Lower leg skin (tissue), 4 donors: ENCODE measurements at regions not wholly inside any gene's neighbourhood (a gene's known extent, or its start where the extent isn't known, plus 50 kb on each side); places are given as distances from the start of the nearest gene placed in this dataset.

ENCODE experiments used
- DNase-seq, 2 donors: peaks; one replicate each; pipeline ENCODE4 v3.0.0-alpha.2; 2019; ENCODE audit warnings: low spot score in 2 of 2
- H3K4me3 ChIP-seq: fragments of 200-600 bp; sonication (generic); 2 replicates; pipeline ENCODE4 v1.5.1; 2017; ENCODE audit warnings: mild to moderate bottlenecking, low read depth; ENCODE audit not compliant: poor library complexity, severe bottlenecking
- POLR2A ChIP-seq, 2 donors: fragments of 450-650 bp; IDR thresholded peaks; one replicate each; pipeline ENCODE4 v1.6.1; 2016 to 2017; ENCODE audit warnings: antibody characterized with exemption in 2 of 2, mild to moderate bottlenecking in 1 of 2, moderate library complexity in 1 of 2
- WGBS, 2 donors: methylation state at CpG; one replicate each; pipeline ENCODE4 v1.1.5; 2018; 5-methylcytosine and 5-hydroxymethylcytosine counted together
- intact Hi-C: fragments of 100-400 bp; cut with DNase I; formaldehyde crosslinking; loops from one replicate; pipeline ENCODE4 v1.15.0; 2023; ENCODE audit warnings: low total_unique reads
- TF ChIP-seq, protein P1 (sequence below), 3 donors: fragments of 450-650 bp; IDR thresholded peaks; one replicate each; pipeline ENCODE4 v1.5.1; 2016; ENCODE audit warnings: antibody characterized with exemption in 3 of 3, mild to moderate bottlenecking in 3 of 3, moderate library complexity in 2 of 3

DNA sequence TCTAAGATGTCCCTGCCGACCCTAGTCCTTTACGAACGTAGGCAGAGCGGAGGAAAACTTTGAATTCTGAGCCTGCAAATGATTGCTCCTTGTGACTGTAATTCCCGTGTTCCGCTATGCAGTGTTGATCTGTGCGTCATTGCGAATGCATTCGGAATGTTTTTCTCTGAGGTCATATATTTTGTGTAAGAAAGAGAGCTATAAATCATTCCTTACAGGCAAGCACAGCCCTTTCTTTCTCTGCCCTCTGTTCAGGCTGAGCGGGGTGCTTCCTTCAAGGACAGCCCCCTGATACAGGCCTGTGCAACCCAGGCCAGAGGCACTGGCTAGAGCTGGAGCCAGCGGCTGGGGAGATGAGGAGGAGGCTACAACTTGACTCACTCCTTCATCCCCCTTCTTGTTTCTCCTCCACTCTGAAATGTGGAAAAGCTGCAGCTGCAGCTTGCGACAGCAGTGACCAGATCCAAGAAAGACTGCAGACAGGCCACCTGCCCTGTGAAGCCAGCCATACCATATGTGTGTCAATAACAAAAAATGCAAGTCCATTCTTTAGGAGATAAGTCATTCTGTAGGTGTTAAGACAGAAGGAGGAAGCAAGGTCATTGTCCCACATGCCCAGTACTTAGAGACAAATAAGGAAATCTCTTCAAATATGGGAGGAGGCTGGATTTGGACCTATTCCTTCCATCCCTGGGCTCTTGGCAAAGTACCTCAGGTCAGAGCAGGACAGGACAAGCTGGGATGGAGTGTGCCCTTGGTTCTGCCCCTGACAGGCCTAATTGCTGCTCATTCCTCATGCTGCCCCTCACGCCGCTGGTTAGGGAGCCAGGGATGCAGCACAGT, 345.7 kb upstream of the WWC1 start:
- WGBS, 2 donors, result 74 to 80% methylated on average over 14 of the region's 14 CpGs
- intact Hi-C loops, result no loop called here
- no peak for DNase-seq
- H3K4me3 ChIP-seq, result no peak overlapping the region
- TF ChIP-seq, protein P1, sequence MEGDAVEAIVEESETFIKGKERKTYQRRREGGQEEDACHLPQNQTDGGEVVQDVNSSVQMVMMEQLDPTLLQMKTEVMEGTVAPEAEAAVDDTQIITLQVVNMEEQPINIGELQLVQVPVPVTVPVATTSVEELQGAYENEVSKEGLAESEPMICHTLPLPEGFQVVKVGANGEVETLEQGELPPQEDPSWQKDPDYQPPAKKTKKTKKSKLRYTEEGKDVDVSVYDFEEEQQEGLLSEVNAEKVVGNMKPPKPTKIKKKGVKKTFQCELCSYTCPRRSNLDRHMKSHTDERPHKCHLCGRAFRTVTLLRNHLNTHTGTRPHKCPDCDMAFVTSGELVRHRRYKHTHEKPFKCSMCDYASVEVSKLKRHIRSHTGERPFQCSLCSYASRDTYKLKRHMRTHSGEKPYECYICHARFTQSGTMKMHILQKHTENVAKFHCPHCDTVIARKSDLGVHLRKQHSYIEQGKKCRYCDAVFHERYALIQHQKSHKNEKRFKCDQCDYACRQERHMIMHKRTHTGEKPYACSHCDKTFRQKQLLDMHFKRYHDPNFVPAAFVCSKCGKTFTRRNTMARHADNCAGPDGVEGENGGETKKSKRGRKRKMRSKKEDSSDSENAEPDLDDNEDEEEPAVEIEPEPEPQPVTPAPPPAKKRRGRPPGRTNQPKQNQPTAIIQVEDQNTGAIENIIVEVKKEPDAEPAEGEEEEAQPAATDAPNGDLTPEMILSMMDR (IDR thresholded peaks at IDR 0.05), result no peak
- no peak for TF ChIP-seq POLR2A (IDR thresholded peaks at IDR 0.05)

DNA sequence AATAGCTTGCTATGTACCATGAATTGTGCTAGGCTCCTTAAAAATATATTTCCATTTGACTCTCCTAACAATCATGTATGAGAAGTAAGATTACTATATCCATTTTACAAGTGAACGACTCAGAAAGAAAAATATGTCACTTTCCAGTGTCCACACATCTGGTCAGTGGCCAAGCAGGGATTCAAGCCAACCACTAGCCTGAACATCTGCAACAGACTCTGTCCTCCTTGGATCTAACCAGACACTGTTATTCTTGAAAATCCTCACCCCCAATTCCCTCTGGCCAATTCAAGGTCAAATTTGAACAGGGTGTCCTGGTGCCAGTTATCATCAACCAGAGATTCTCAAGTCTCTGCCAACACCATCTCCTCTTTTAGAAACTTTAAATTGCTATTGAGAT, 344.1 kb upstream of the WWC1 start:
- TF ChIP-seq POLR2A (IDR thresholded peaks at IDR 0.05), result no peak
- TF ChIP-seq, protein P1 (IDR thresholded peaks at IDR 0.05), result no peak
- intact Hi-C loops, result no loop called here
- no peak overlapping the region for H3K4me3 ChIP-seq
- DNase-seq, result no peak
- WGBS, 2 donors, result 54 to 66% methylated on average over 1 of the region's 1 CpG

DNA sequence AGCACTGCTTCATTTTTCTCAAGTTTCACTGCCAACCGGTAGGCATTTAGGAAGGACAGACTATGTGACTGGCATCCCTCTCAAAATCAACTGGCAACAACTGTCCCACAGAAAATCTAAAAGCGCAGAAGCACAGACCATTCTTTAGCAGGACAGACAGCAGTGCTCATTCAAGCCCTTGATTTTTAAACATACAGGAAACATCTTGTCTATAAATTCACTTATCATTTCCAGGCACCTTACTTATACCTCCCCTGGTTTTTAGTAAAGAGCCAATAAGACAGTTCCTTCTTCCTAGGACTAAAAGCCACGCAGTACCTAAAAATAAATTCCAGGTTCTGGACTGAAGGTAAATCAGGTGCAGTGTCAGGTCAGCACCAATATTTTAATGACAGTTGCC, 343.2 kb upstream of the WWC1 start:
- intact Hi-C loops, result no loop called here
- DNase-seq, result no peak
- 67 to 71% methylated on average over 3 of the region's 3 CpGs for WGBS, 2 donors
- TF ChIP-seq POLR2A (IDR thresholded peaks at IDR 0.05), result no peak
- TF ChIP-seq, protein P1 (IDR thresholded peaks at IDR 0.05), result no peak
- H3K4me3 ChIP-seq, result no peak overlapping the region

DNA sequence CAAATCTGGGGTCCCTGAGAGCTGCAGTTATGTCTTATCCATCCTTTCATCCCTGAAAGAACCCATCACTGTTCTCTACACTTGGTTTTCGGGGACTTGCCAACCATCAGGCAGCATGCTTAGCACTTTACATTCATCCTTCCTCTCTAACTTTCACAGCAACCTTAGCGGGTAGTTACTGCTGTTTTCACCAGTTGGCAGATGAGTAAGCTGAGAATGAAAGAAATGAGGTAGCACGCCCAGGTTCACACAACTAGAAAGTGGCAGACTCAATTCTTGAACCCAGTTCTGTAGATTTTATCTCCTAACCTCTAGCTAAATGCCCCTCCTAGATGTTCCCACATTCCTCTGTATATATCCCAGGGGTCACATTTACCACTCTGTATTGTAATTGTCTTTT, 342.0 kb upstream of the WWC1 start:
- intact Hi-C loops, result no loop called here
- no peak overlapping the region for H3K4me3 ChIP-seq
- no peak for DNase-seq
- 75 to 88% methylated on average over 3 of the region's 3 CpGs for WGBS, 2 donors
- TF ChIP-seq POLR2A (IDR thresholded peaks at IDR 0.05), result no peak
- TF ChIP-seq, protein P1 (IDR thresholded peaks at IDR 0.05), result no peak

DNA sequence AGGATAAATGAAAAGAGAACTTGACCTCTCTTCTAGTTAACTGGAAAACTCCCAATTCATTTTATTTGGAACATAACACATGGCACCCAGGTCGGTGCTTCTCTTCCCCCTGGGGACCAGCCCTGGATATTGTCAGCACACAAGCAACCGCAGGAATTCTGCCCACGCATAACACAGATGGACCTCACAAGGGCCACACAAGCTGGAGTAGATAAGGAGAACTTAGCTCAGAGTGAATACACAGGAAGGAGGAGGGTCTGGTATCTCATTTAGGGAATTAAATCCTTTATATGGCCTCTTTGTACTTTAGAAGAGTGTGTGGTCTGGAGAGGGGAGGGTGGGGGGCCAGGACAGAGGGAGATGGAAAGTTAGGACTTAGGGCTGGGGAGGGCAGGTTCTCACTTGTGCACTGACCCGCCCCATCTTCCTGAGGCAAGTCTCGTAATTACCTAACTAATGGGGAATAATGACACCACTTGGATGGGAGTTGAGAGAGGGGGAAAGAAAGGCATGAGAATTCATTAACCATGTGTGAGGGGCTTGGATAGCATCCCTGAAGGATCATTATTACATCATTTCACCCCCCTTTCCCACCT, 341.2 kb upstream of the WWC1 start:
- WGBS, 2 donors, result 31 to 47% methylated on average over 5 of the region's 5 CpGs
- no peak overlapping the region for H3K4me3 ChIP-seq
- TF ChIP-seq POLR2A (IDR thresholded peaks at IDR 0.05), result no peak
- TF ChIP-seq, protein P1 (IDR thresholded peaks at IDR 0.05), result no peak
- DNase-seq, result no peak
- intact Hi-C loops, result no loop called here
